ENCODE measurements at regions not wholly inside any gene's neighbourhood (a gene's known extent, or its start where the extent isn't known, plus 50 kb on each side); places are given as distances from the start of the nearest gene placed in this dataset.

- TF ChIP-seq POLR2AphosphoS5 (IDR thresholded peaks at IDR 0.05) (no peak), POLR2A (IDR thresholded peaks at IDR 0.05) (no peak)
Observed at GRCh38 chr9:1948541-1948940, 66.6 kb upstream of the SMARCA2 start.
